ENCODE measurements at regions not wholly inside any gene's neighbourhood (a gene's known extent, or its start where the extent isn't known, plus 50 kb on each side); places are given as distances from the start of the nearest gene placed in this dataset.

DNA sequence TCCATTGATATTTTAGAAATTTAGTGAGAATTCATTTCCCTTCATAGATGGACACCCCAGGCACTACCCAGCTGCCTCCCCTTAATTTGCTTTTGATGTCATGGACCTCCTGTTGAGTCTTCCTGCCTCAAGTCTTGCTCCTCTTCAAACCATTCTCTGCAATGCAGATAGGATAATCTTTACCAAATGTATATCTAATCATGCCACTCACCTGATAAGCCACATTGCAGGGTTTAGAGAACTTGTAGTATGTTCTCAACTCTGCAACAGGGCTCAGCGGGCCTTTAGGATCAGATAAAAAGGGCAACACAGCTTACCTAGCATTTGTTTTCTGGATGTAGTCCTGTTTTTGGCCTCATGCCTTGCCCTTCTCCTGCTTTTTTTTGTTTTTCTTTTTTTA lies 234.5 kb downstream of the EMP1 start:
- TF ChIP-seq L3MBTL2 (conservative IDR thresholded peaks at IDR 0.05) (no peak), CTBP1 (IDR thresholded peaks at IDR 0.05; ENCODE audit: borderline replicate concordance) (no peak)

Measured in HEK293T (cell line).